H4 (cell line): ENCODE measurements at regions not wholly inside any gene's neighbourhood (a gene's known extent, or its start where the extent isn't known, plus 50 kb on each side); places are given as distances from the start of the nearest gene placed in this dataset.
"Not testable (repeated sequence)": the region's sequence is repeated elsewhere in the genome, so short reads cannot be mapped to it uniquely, and the experiment has no call there.

ENCODE experiments used
- DNase-seq: peaks from one replicate; pipeline ENCODE4 v3.0.0-alpha.2; 2015; ENCODE audit warnings: low spot score

DNA sequence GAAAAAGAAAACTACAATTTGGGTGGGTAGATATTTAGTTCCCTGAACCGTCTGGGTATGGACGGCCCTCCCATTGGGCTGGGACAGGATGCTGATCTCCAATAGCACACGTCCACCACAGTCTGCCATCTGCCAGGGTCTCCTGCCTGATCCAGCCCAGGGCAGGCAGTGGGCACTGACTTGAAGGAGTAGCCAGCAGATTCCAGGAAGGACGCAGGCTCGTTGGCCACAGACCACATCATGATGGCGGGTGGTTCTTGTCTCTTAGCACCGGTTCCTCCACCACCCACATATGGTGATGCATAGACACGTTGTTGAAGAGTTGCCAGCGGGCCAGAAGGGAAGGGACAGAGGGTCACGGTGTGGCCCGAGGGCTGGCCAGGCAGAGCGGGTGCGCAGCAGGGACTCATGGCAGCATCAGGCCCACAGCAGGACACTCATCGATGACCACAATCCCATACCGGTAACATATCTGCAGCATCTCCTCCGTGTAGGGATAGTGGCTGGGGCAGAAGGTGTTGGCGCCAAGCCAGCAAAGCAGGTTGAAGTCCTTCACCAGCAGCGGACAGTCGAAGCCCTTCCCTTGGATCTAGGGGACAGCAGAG, 155.8 kb upstream of the FAM174A start:
- DNase-seq = not testable (repeated sequence)

DNA sequence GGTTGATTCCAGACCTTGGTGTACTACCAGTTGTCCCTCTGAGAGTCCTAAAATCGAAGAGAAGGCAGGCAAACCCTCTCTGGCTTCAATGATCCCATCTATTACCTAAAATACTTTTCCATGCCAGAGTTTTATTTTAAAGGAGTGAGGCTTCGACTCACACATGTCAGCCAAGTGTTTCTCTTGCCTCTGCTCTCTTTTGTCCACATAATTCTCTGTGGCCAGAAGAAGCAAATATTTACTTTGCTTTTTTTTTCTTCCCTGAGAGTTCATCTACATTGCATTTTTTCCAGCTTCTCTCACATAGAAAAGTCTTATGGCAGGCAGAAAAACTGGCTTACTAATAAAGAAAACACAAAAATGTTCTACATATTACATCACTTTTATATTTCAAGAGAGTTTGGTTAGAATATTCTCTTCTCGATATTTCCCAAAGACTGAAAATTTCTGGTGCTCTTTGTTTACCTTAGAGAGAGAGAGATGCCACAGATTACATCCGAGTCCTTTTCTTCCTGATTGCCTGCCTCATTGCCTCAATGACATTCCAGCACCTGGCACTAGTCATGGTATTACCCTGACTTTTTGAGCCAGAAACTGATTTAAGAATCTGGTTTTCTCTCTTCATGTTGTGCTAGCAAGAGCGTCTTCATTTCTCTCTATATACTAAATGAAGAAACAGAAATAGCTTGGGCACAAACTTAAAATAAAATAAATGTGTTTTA, 170.3 kb upstream of the FAM174A start:
- peak; percentile 23 for DNase-seq

DNA sequence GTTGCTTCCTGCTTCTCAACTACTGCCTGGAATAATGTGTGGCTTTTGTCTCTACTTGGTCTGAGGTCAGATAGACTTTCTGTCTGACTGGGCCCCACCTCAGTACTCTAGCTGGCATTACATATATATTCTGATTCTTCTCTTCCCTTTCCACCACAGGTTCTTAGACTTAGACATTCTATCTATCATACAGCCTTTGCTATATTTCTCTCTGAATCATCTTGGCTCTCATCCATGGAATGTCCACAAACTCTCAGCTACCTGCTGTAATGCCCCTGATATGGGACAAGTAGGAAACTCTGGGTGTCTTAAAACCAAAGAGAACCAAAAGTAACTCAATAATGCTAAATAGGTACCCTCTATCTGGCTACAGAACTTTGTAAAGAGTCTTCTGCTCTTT, 170.8 kb upstream of the FAM174A start:
- DNase-seq = not testable (repeated sequence)

DNA sequence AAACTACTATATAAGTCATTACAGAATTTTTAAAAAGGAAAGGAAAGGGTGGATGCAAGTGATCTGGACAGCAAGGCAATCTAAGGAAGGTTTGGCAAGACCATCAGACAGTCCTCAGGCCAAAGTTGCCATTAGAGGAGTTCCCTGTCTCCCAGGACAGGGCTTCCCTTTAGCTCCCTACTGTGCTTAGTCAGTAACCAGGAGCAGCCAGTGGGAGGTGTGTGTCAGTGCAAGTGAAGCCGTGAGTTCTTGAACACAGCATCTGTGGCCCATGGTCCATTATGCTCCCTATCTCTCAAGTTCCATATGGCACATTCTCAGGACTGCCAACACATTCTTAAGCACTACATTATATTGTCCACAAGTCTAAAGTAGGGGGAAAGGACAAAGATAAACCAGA, 175.2 kb upstream of the FAM174A start:
- DNase-seq = not testable (repeated sequence)

DNA sequence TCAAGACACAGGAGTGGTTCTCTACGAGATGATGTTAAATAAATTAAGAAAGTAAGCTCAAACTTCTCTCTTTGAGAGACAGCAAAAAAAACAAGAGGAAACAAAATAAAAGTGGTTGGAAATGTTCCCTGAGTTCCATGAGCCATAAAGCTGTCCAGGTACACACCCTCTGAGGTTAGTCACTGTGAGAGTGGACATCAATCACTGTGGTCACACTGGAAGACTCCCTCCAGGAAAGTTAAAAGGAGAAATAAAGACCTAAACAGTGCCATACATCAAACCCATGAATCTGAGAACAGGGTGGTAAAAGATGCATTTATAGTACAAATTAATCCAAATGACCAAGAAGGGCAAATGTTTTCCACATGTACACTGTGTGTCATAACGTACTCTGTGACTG, 188.9 kb upstream of the FAM174A start:
- DNase-seq = not testable (repeated sequence)

DNA sequence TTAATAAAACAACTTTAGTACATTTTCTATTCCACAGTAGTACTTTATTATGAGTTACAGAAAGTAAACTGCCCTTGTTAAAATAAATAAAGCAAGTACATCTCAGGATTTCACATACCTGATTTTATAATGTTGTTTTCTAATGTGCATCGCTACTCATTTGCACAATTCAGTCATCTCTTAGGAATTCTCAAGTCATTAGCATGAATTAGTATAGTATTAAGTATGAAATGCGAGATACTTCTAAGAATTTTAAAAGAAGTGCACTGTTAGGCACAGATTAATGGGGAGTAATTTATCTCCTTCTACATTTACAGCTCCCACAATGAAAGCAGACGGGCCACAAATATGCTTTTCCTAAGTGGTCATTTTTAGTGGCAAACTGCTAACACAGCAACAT, 193.7 kb upstream of the FAM174A start:
- DNase-seq = not testable (repeated sequence)

DNA sequence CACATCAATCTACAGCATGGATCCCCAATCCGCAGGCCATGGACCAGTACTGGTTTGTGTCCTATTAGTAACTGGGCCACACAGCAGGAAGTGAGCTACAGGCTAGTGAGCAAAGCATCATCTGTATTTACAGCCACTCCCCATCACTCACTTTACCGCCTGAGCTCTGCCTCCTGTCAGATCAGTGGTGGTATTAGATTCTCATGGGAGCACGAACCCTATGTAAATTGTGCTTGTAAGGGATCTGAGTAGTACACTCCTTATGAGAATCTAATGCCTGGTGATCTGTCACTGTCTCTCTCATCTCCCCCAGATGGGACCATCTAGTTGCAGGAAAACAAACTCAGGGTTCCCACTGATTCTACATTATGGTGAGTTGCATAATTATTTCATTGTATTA, 212.7 kb upstream of the FAM174A start:
- DNase-seq = no peak

DNA sequence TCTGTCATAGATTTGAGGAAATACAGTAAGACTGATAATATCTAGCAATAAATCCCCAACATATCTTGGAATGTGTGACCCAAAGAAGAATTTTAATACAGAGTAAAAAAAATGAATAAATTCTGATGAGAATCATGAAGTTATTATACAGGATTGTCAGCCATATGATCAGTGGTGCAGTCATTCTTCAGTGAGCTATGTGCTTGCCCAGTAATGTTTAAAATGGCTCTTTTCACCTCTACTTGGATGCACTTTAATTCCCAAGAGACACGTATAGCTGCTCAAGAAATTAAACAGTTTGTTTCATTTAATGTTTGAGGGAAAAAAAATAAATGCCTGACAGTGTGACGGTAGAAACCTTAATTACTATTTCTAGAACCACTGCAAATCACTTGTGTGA, 215.3 kb upstream of the FAM174A start:
- no peak for DNase-seq

DNA sequence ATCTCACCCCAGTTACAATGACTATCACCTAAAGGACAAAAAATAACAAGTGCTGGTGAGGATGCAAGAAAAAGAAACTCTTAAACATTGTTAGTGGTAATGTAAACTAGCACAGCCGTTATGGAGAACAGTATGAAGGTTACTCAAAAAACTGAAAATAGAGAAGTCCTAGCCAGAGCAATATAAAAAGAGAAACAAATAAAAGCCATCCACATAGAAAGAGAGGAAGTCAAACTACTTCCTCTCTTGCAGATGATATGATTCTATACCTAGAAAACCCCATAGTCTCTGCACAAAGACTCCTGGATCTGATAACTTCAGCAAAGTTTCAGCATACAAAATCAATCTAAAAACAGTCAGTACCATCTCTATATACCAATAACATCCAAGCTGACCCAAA, 221.5 kb upstream of the FAM174A start:
- DNase-seq = no peak

DNA sequence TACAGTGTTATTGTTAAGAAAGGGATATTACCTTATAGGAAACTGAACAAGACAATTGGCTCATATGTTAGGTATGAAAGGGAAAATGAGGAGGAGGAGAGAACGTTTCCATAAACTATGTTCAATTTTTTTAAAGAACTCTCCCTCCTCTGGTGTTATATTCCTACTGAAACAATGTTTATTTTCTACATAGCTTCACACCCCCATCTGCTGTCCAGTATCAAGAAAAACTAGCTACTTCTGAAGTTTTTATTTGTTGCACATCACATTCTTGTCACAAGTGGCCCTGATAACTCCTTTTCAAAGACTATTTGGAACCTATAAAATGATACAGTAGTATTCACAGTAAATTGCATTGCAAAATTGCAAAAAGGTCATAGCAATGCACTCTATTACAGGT, 223.4 kb upstream of the FAM174A start:
- DNase-seq = peak; percentile 41

DNA sequence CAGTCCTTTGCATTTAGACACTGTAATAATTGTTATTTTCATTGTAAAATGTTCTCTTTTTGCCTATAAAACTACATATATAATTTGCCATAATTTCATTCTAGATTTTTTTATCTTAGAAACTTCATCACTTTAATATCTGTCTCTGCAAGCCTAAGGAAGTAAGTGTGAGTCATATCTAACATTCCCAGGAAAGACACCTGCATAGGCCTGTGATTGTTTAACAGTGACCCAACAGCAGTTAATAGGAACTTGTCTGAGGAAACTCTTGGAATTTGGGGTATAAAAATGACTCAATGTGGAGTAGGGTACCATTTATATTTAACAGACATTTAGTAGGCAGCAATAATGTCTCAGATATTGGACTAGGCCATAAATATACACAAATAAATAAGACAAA, 229.2 kb upstream of the FAM174A start:
- no peak for DNase-seq

DNA sequence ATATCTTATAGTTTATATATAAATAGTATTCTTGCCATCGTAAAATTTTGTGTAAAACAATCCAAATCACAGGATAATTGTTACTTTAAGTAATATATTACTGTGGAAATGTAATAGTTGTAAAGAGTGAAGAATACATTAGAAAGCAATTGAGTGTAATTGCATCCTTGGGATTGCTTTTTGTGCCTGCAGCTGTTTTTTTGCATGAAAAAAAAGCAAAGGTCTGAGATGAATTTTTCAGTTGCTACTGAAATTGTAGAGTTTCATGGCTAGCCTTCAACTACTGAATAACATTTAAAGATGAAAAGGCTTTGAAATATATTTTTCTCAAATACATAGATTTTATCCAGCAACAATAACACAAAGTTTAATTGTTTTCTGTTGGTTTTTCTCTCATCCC, 232.0 kb upstream of the FAM174A start:
- DNase-seq = no peak

DNA sequence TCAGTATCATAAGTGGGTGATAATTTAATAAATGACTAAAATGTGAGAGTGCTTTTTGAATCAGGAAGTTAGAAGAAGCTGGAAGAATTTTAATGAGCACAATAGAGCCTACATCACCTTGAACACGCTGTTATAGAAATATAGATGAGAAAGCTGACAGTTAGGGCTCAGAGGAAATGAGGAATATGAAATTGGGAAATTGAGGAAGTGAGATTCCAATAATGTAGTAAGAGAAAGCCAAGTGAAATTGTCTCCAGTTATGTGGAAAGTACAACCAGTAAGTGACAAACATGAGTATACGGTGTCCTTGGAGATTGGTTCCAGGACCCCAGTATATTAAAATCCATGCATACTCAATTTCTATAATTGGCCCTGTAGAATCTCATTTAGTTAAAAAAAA, 235.9 kb upstream of the FAM174A start:
- DNase-seq = no peak

DNA sequence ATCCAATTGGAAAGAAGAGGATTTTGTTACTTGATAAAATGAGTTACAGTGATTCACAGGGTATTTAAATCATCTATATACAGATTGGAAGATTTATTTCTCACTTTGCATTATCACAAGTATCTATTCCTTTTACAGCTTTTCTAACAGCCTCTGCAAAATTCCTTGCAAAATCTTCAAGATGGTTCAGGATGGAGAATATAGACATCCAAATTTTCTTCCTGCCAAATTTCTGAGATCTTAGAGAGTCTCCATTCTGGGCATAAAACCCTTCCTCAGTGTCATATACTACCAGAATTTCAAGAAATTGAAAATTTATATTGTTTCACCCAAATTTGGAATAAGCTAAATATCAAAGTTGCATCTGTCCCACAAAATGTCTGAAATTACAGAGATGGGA, 259.1 kb upstream of the FAM174A start:
- no peak for DNase-seq

DNA sequence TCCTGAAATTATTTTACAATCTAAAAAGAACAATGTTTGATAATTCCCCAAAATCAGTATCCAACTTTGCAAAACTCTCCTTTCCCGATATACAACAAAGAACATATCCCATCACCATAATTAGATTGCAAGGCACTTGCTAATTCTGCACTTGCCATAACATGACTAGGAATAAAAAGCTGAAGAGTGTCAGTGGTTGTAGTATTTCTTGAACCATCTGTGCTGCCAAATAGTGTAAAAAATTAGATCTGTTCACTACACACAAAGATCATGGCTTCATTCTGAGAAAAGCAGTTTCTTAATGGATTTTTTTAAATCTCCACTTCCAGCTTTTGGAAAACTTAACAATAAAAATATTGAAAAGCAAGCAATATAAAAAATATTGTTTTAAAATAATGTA, 259.5 kb upstream of the FAM174A start:
- no peak for DNase-seq

DNA sequence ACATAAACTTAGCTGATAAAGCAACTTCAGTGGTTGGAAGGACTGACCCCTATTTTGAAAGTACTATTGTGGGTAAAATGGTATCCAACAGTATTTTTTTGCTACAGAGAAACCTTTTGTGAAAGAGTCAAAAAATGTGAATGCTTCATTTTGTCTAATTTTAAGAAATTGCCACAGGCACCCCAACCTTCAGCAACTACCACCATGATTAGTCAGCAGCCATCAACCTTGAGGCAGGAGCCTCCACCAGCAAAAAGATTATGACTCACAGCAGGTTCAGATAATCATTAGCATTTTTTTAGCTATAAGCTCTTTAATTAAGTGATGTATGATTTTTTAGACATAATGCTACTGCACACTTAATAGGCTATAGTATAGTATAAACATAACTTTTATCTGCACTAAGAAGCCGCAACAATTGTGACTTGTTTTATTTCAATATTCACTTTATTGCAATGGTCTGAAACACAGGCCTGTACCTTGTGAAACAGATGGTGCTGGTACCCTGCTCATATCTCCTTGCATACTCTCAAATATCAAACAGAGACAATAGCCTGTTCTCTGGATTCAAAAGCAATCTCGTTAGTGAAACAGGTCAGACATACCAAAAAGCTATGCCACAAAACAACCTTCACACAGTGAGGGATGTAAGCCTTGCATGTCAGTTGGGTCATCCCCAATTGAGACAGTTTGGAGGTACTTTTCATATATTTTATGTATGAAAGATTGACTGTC, 261.2 kb upstream of the FAM174A start:
- no peak for DNase-seq

DNA sequence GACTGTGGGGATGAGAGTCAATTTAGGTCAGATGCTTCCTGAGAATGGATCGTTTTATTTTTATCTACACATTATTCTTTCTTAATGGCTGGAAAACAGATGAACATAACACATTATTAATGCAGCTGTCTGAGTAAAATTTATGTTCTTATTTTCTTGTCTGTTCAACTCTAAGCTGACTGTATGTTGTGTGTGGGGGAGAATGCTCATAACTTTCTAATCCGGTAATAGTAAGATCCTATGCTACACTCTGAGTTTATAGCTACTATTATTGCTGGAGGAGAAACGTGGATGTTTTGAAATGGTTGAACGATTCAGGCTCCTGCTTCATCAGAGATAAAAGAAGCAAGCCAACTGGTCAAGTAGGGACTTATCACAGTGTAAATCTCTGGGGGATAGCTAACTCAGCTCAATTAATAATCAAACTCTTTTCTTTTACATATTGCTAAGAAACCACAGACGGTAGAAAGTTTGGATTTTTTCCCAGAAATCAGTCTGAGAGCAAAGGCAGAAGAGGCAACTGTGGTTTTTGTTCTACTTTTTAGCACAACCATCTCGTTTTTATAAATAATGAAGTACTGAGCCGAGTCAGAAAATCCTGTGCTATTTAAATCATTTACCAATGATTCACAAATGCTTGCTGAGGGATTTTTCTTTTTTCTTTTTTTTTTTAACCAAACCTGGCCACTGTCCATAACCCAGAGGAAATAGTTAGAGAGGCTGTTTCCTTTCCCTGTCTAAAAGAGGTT, 265.0 kb upstream of the FAM174A start:
- peak; percentile 53 for DNase-seq

DNA sequence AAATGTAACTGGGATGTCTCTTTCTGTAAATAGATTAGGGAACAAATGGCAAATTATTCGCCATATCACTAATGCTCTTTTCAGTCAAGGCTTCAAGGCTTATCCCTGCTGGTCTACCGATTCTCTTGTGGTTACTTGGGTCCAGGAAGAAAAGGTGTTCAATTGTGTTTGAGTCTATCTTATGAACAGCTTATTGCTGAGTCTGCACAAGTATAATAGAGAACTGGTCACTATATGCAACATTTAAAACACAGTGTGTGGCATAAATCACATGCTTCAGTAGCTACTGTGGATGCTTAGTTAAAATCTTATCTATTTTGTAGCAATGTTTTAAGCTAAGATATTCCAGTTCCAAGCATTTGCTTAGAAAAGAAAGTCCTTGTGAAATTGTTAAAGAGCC, 274.2 kb upstream of the FAM174A start:
- no peak for DNase-seq

DNA sequence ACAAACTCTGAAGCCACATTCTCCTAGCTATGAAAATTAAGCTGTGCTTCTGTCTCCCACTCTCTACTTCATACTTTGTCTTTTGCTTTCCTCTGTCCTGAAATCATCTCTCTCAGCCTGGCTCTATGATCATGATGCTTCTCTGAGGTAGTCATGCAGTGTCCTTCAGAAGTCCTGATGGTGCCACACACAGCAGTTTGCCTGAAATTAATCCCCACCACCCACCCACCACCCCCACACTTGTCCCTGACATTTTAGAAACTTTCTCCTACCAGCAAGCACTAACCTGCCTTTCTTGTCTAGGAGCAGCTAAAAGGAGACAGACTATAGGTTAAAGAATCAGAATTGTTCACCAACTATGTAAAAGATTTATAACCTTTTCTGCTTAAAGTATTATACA, 282.2 kb upstream of the FAM174A start:
- no peak for DNase-seq

DNA sequence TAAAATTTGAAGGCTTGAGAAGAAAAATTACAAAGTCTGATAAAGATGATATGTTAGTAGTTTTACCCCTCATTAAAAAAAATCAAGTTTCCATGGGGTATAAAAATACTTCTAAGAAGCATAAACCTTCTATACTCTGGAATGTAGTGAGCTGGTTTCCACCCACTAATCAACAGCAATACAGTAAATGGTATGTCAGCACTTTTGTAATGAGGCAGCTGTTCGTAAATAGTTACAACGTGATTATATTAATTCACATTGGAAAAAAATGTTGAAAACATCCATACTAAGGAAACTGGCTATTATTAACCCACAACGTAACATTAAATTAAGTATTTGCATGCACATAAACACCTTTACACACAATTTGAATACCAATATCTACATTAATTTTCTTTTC, 283.1 kb upstream of the FAM174A start:
- DNase-seq = no peak

DNA sequence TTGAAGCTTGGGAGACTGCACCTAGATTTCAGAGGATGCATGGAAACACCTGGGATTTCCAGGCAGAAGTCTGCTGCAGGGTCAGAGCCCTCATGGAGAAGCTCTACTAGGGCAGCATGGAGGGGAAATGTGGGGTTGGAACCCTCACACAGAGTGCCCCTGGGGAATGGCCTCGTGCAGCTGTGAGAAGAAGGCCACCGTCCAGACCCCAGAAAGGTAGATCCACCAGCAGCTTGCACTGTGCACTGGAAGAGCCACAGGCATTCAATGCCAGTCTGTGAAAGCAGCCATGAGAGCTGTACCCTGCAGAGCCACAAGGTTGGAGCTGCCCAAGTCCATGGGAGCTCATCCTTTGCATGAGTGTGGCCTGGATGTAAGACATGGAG, 285.3 kb upstream of the FAM174A start:
- no peak for DNase-seq

DNA sequence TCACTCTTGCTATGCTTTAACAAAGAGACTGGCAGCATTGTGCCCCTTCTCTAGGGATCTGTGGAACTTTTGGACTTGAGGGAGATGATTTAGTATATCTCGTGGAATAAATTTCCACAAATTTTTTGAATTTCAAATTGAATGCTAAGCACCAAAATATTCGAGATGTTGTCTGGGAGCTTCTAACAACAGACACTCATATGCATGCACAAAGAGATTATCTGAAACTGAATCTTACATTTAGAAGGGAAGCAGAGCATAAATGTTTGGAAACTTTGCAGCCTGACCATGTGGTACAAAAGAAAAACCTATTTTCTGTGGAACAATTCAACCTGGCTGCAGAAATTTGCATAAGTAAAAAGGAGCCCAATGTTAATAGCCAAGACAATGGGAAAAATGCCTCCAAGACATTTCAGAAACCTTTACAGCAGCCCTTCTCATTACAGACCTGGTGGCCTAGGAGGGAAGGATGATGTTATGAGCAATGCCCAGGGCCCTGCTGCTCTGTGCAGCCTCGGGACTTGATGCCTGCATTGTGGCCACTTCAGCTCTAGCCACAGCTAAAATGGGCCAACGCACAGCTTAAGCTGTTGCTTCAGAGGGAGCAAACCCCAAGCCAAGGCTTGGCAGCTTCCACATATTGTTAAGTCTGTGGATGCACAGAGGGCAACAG, 285.8 kb upstream of the FAM174A start:
- no peak for DNase-seq
